HG02798 (cell line): ENCODE measurements at regions not wholly inside any gene's neighbourhood (a gene's known extent, or its start where the extent isn't known, plus 50 kb on each side); places are given as distances from the start of the nearest gene placed in this dataset.

Source experiments
- ATAC-seq: cut with Tn5 transposase; IDR thresholded peaks from one replicate; pipeline ENCODE4 v1.9.1; 2021; ENCODE audit warnings: mild to moderate bottlenecking; ENCODE audit not compliant: unreplicated experiment, poor library complexity

- peak; percentile 76 for ATAC-seq
Observed at GRCh38 chr4:180539284-180539683, 1703.9 kb upstream of the TENM3 start.

- ATAC-seq, result no peak
Observed at GRCh38 chr4:180541678-180542077, 1701.5 kb upstream of the TENM3 start.

- ATAC-seq, result no peak
Observed at GRCh38 chr4:180542445-180543100, 1700.6 kb upstream of the TENM3 start.

- no peak for ATAC-seq
Observed at GRCh38 chr4:180550106-180550505, 1693.1 kb upstream of the TENM3 start.

GRCh38 chr4:180557348-180557747 lies 1685.9 kb upstream of the TENM3 start:
- peak; percentile 46 for ATAC-seq

- no peak for ATAC-seq
Observed at GRCh38 chr4:180557950-180558349, 1685.3 kb upstream of the TENM3 start.

GRCh38 chr4:180558427-180558826 lies 1684.8 kb upstream of the TENM3 start:
- no peak for ATAC-seq

- no peak for ATAC-seq
Observed at GRCh38 chr4:180560896-180561295, 1682.3 kb upstream of the TENM3 start.

GRCh38 chr4:180564026-180564425 lies 1679.2 kb upstream of the TENM3 start:
- ATAC-seq, result no peak

GRCh38 chr4:180564448-180564847 lies 1678.8 kb upstream of the TENM3 start:
- ATAC-seq, result no peak

GRCh38 chr4:180565856-180566431 lies 1677.3 kb upstream of the TENM3 start:
- no peak for ATAC-seq

GRCh38 chr4:180566492-180566891 lies 1676.7 kb upstream of the TENM3 start:
- ATAC-seq, result no peak

GRCh38 chr4:180567080-180567479 lies 1676.1 kb upstream of the TENM3 start:
- no peak for ATAC-seq

- no peak for ATAC-seq
Observed at GRCh38 chr4:180571516-180572055, 1671.6 kb upstream of the TENM3 start.

- no peak for ATAC-seq
Observed at GRCh38 chr4:180578175-180578574, 1665.0 kb upstream of the TENM3 start.

- no peak for ATAC-seq
Observed at GRCh38 chr4:180581061-180581460, 1662.1 kb upstream of the TENM3 start.

GRCh38 chr4:180587379-180587778 lies 1655.8 kb upstream of the TENM3 start:
- ATAC-seq, result no peak

- ATAC-seq, result no peak
Observed at GRCh38 chr4:180589575-180589974, 1653.6 kb upstream of the TENM3 start.

- ATAC-seq, result no peak
Observed at GRCh38 chr4:180596888-180597483, 1646.2 kb upstream of the TENM3 start.

- ATAC-seq, result no peak
Observed at GRCh38 chr4:180598281-180598680, 1644.9 kb upstream of the TENM3 start.

- ATAC-seq, result no peak
Observed at GRCh38 chr4:180603791-180604190, 1639.4 kb upstream of the TENM3 start.

- ATAC-seq, result no peak
Observed at GRCh38 chr4:180610324-180610723, 1632.9 kb upstream of the TENM3 start.
